A549 (cell line): ENCODE measurements at regions not wholly inside any gene's neighbourhood (a gene's known extent, or its start where the extent isn't known, plus 50 kb on each side); places are given as distances from the start of the nearest gene placed in this dataset.

ENCODE experiments used
- ATAC-seq, 2 experiments: fragments of 200-7000 bp in 1 of 2; fragments of >200 bp in 1 of 2; cut with Nextera tagmentation in 1 of 2; cut with Tn5 transposase in 1 of 2; 3 replicates each; pipeline versions ENCODE4 v1.8.0 to v1.9.1; 2018 to 2020; ENCODE audit warnings: mild to moderate bottlenecking in 1 of 2, moderate library complexity in 1 of 2
- CTCF ChIA-PET: fragments of 300-600 bp; sonication (Branson Sonifier 250); formaldehyde crosslinking; extraction: SDS; loops from one replicate; lab custom pipeline; 2021; ENCODE audit warnings: antibody characterized with exemption, inconsistent platforms; lab: Yijun Ruan, JAX
- POLR2A ChIA-PET: fragments of 350-600 bp; formaldehyde crosslinking; extraction: SDS; loops from one replicate; lab custom pipeline; 2021; ENCODE audit warnings: antibody characterized with exemption, inconsistent platforms; lab: Yijun Ruan, JAX
- DNase-seq, 2 experiments: peaks; one replicate each; pipeline versions ENCODE4 v3.0.0 to v3.0.0-alpha.2; 2011 to 2016; ENCODE audit warnings: low read depth in 1 of 2, low spot score in 1 of 2
- FAIRE-seq: peaks from 2 replicates; lab custom pipeline; 2011; peaks lifted over from hg19 to GRCh38; lab: Jason Lieb, UNC
- H3K27ac ChIP-seq, 2 experiments: fragments of >200 bp; sonication (Bioruptor Twin); formaldehyde crosslinking; 3 replicates each; pipeline ENCODE4 v1.5.1; 2016 to 2017
- H3K4me1 ChIP-seq: fragments of >200 bp; sonication (Bioruptor Twin); formaldehyde crosslinking; 3 replicates; pipeline ENCODE4 v1.6.1; 2016
- H3K4me2 ChIP-seq: fragments of >200 bp; sonication (Bioruptor Twin); formaldehyde crosslinking; 3 replicates; pipeline ENCODE4 v1.6.1; 2016
- H3K4me3 ChIP-seq: fragments of >200 bp; sonication (Bioruptor Twin); formaldehyde crosslinking; 3 replicates; pipeline ENCODE4 v1.5.1; 2016
- H3K9me3 ChIP-seq: fragments of >200 bp; sonication (Bioruptor Twin); formaldehyde crosslinking; 3 replicates; pipeline ENCODE4 v1.6.1; 2016
- CEBPB ChIP-seq, 2 experiments: fragments of >200 bp in 1 of 2; sonication (Bioruptor Twin) in 1 of 2; formaldehyde crosslinking in 1 of 2; IDR thresholded peaks; 2 replicates each; pipeline ENCODE4 v1.6.1; 2012 to 2016
- CHD2 ChIP-seq: fragments of 150-350 bp; IDR thresholded peaks from 2 replicates; pipeline ENCODE4 v1.6.1; 2014; ENCODE audit warnings: low read length; ENCODE audit not compliant: partially characterized antibody
- CTCF ChIP-seq: fragments of >200 bp; sonication (Bioruptor Twin); formaldehyde crosslinking; IDR thresholded peaks from 3 replicates; pipeline ENCODE4 v1.5.1; 2016
- EHMT2 ChIP-seq: fragments of 200-600 bp; sonication (generic); IDR thresholded peaks from 2 replicates; pipeline ENCODE4 v1.6.1; 2016; ENCODE audit warnings: antibody characterized with exemption, low read depth, mild to moderate bottlenecking, moderate library complexity
- GATA3 ChIP-seq: IDR thresholded peaks from 2 replicates; pipeline ENCODE4 v1.6.1; 2012; ENCODE audit warnings: borderline replicate concordance
- HOXA7 ChIP-seq: fragments of 250-450 bp; sonication (Bioruptor Pico); IDR thresholded peaks from 2 replicates; pipeline ENCODE4 v1.5.0; 2020; ENCODE audit warnings: mild to moderate bottlenecking, moderate library complexity
- HOXB5 ChIP-seq: fragments of 250-450 bp; sonication (Bioruptor Pico); IDR thresholded peaks from 2 replicates; pipeline ENCODE4 v1.5.0; 2020; ENCODE audit warnings: mild to moderate bottlenecking, moderate library complexity
- JUNB ChIP-seq: fragments of >200 bp; sonication (Bioruptor Twin); formaldehyde crosslinking; IDR thresholded peaks from 2 replicates; pipeline ENCODE4 v1.6.1; 2016
- KDM1A ChIP-seq: fragments of 200-600 bp; sonication (generic); IDR thresholded peaks from 2 replicates; pipeline ENCODE4 v1.6.1; 2016; ENCODE audit warnings: low read depth, mild to moderate bottlenecking
- KDM5A ChIP-seq: fragments of 200-600 bp; sonication (generic); IDR thresholded peaks from 2 replicates; pipeline ENCODE4 v1.6.1; 2016; ENCODE audit warnings: antibody characterized with exemption, mild to moderate bottlenecking
- MYC ChIP-seq: IDR thresholded peaks from 2 replicates; pipeline ENCODE4 v1.6.1; 2012; ENCODE audit warnings: mild to moderate bottlenecking, inconsistent platforms, low read length, improper control_type of control experiment, borderline replicate concordance
- NR3C1 ChIP-seq: fragments of >200 bp; sonication (Bioruptor Twin); formaldehyde crosslinking; IDR thresholded peaks from 3 replicates; pipeline ENCODE4 v1.6.1; 2017
- PHF8 ChIP-seq: fragments of 200-600 bp; sonication (generic); IDR thresholded peaks from 2 replicates; pipeline ENCODE4 v1.6.1; 2016; ENCODE audit warnings: low read depth, mild to moderate bottlenecking, antibody characterized with exemption, moderate library complexity, borderline replicate concordance
- RARB ChIP-seq: fragments of 250-450 bp; sonication (Bioruptor Pico); IDR thresholded peaks from 2 replicates; pipeline ENCODE4 v1.8.0; 2021; ENCODE audit warnings: mild to moderate bottlenecking, moderate library complexity
- RCOR1 ChIP-seq: fragments of 150-350 bp; IDR thresholded peaks from 2 replicates; pipeline ENCODE4 v1.6.1; 2014; ENCODE audit warnings: antibody characterized with exemption, low read length, low read depth
- RNF2 ChIP-seq: fragments of 200-600 bp; sonication (generic); IDR thresholded peaks from 2 replicates; pipeline ENCODE4 v1.6.1; 2016; ENCODE audit warnings: low read depth, mild to moderate bottlenecking, antibody characterized with exemption, moderate library complexity, borderline replicate concordance
- TFCP2L1 ChIP-seq: fragments of 250-450 bp; sonication (Bioruptor Pico); IDR thresholded peaks from 2 replicates; pipeline ENCODE4 v1.5.0; 2021; ENCODE audit warnings: mild to moderate bottlenecking
- ZC3H11A ChIP-seq: fragments of 450-650 bp; IDR thresholded peaks from 2 replicates; pipeline ENCODE4 v1.6.1; 2014; ENCODE audit warnings: antibody characterized with exemption, mild to moderate bottlenecking
- ZNF302 ChIP-seq: fragments of 250-450 bp; sonication (Bioruptor Pico); IDR thresholded peaks from 2 replicates; pipeline ENCODE4 v1.9.0; 2021; ENCODE audit warnings: inconsistent platforms, mild to moderate bottlenecking, moderate library complexity
- WGBS: methylation state at CpG from one replicate; pipeline ENCODE4 v1.1.6; 2017; ENCODE audit errors: missing lambda C conversion rate; 5-methylcytosine and 5-hydroxymethylcytosine counted together

- H3K4me3 ChIP-seq, result no peak overlapping the region
- FAIRE-seq, result no peak
- no peak overlapping the region for H3K27ac ChIP-seq
- no peak for DNase-seq
- H3K4me1 ChIP-seq, result no peaks in the 10 kb centered on the region
- no peak overlapping the region for H3K4me2 ChIP-seq
- no peaks in the 10 kb centered on the region for H3K9me3 ChIP-seq
- no peak for TF ChIP-seq KDM5A
- no peak for TF ChIP-seq KDM1A
- TF ChIP-seq EHMT2, result no peak
- no peak for TF ChIP-seq ZNF302
- no peak for TF ChIP-seq HOXA7
- no peak for TF ChIP-seq GATA3
- TF ChIP-seq TFCP2L1 (CRISPR knock-in tag), result no peak
- TF ChIP-seq JUNB, result no peak
- no peak for TF ChIP-seq CTCF
- TF ChIP-seq MYC, result no peak
- TF ChIP-seq RCOR1, result no peak
- no peak for ATAC-seq
- WGBS, result 37% methylated on average over 1 of the region's 1 CpG
- ChIA-PET POLR2A (no interaction called here), CTCF (interaction anchor here (1.9 kb wide), 1 partner anchor 15 kb away, joined by 5 read pairs; no protein-coding TSS in a partner anchor)
These were observed 99.6 kb downstream of the HTR1B start for GRCh38 chr6:77363702-77364101.

GRCh38 chr6:77362055-77362454 lies 101.2 kb downstream of the HTR1B start:
- FAIRE-seq, result no peak
- Histone ChIP-seq H3K4me2 (no peak overlapping the region), H3K27ac (no peak overlapping the region), H3K4me1 (no peaks in the 10 kb centered on the region), H3K9me3 (no peaks in the 10 kb centered on the region), H3K4me3 (no peak overlapping the region)
- no peak for ATAC-seq
- DNase-seq, result no peak
- WGBS, result 59% methylated on average over 2 of the region's 2 CpGs
- ChIA-PET CTCF (no interaction called here), POLR2A (no interaction called here)
- TF ChIP-seq ZC3H11A (no peak), EHMT2 (no peak)

GRCh38 chr6:77361018-77361417 lies 102.3 kb downstream of the HTR1B start:
- DNase-seq (no peak), FAIRE-seq (no peak), ATAC-seq (no peak)
- no peak overlapping the region for H3K27ac ChIP-seq
- H3K9me3 ChIP-seq, result no peaks in the 10 kb centered on the region
- TF ChIP-seq TFCP2L1 (CRISPR knock-in tag), result no peak
- no peak for TF ChIP-seq CHD2
- no peak for TF ChIP-seq RNF2
- TF ChIP-seq RARB (CRISPR knock-in tag), result no peak
- TF ChIP-seq PHF8, result no peak
- no peak for TF ChIP-seq CTCF
- TF ChIP-seq HOXB5 (CRISPR knock-in tag), result no peak
- no peak for TF ChIP-seq NR3C1
- no peak for TF ChIP-seq CEBPB (IDR thresholded peaks at IDR 0.05)
- no peak for TF ChIP-seq KDM1A
- H3K4me2 ChIP-seq, result no peak overlapping the region
- WGBS, result 87% methylated on average over 1 of the region's 1 CpG
- H3K4me3 ChIP-seq, result no peak overlapping the region
- CTCF ChIA-PET, result interaction anchor here (0.6 kb wide), 1 partner anchor 659 kb away, joined by 3 read pairs; no protein-coding TSS in a partner anchor
- no peaks in the 10 kb centered on the region for H3K4me1 ChIP-seq
- POLR2A ChIA-PET, result no interaction called here
